DOHH2 (cell line): ENCODE measurements at regions not wholly inside any gene's neighbourhood (a gene's known extent, or its start where the extent isn't known, plus 50 kb on each side); places are given as distances from the start of the nearest gene placed in this dataset.

Source experiments
- EZH2phosphoT487 ChIP-seq: fragments of 200-600 bp; sonication (generic); IDR thresholded peaks from 2 replicates; pipeline ENCODE4 v1.6.1; 2017; ENCODE audit warnings: borderline replicate concordance, mild to moderate bottlenecking, antibody characterized with exemption, low read length, moderate library complexity, mixed read lengths
- TF ChIP-seq, protein P1 (sequence below): fragments of 200-600 bp; sonication (generic); IDR thresholded peaks from one replicate; pipeline ENCODE4 v1.5.1; 2014; ENCODE audit warnings: antibody characterized with exemption, mild to moderate bottlenecking, low read depth, low read length; ENCODE audit not compliant: poor library complexity, severe bottlenecking

DNA sequence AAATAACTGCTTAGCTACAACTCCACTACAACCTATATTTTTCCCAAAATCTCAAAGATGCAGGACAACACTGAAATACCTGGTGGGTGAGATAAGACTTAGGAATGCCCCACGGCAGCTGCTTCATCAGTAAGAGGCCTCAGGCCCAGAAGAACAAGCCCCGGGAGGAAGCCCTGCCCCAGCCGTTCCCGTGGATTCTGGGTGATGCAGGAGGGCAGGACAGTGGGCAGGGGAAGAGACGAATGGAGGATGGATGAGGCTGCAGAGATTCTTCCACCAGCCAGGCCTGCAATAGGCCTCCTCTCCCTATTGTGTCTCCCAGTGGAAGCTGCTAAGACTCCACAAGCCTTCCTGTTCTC is 197.9 kb upstream of the HDAC4 start:
- TF ChIP-seq, protein P1, sequence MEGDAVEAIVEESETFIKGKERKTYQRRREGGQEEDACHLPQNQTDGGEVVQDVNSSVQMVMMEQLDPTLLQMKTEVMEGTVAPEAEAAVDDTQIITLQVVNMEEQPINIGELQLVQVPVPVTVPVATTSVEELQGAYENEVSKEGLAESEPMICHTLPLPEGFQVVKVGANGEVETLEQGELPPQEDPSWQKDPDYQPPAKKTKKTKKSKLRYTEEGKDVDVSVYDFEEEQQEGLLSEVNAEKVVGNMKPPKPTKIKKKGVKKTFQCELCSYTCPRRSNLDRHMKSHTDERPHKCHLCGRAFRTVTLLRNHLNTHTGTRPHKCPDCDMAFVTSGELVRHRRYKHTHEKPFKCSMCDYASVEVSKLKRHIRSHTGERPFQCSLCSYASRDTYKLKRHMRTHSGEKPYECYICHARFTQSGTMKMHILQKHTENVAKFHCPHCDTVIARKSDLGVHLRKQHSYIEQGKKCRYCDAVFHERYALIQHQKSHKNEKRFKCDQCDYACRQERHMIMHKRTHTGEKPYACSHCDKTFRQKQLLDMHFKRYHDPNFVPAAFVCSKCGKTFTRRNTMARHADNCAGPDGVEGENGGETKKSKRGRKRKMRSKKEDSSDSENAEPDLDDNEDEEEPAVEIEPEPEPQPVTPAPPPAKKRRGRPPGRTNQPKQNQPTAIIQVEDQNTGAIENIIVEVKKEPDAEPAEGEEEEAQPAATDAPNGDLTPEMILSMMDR: no peak
- TF ChIP-seq EZH2phosphoT487: no peak
